ENCODE measurements at regions not wholly inside any gene's neighbourhood (a gene's known extent, or its start where the extent isn't known, plus 50 kb on each side); places are given as distances from the start of the nearest gene placed in this dataset.

- Histone ChIP-seq H3K9me3 (ENCODE audit: control insufficient read depth in 4 of 4, insufficient read depth in 3 of 4, low read length in 3 of 4) (peaks cover 0 to 2% (median 0%) of the 10 kb centered on the region in 4 donors), H3K27me3 (ENCODE audit: control insufficient read depth in 3 of 3, insufficient read depth in 3 of 3, low read length in 2 of 3) (no peaks in the 10 kb centered on the region), H3K9ac (ENCODE audit: insufficient read depth in 1 of 2, low read length in 2 of 2) (no peak overlapping the region), H3K4me3 (no peak overlapping the region), H3K4me1 (ENCODE audit: control insufficient read depth in 5 of 5, insufficient read depth in 5 of 5, low read length in 5 of 5) (no peaks in the 10 kb centered on the region), H3K36me3 (ENCODE audit: control insufficient read depth in 4 of 4, insufficient read depth in 4 of 4, low read length in 4 of 4) (no peaks in the 10 kb centered on the region), H3K27ac (ENCODE audit: low read depth in 1 of 2, low read length in 1 of 2) (no peak overlapping the region)
- WGBS, 2 donors, result 66 to 74% methylated on average over 7 of the region's 7 CpGs
- ATAC-seq (ENCODE audit: insufficient read depth, low FRiP score), result no peak
- no peak for DNase-seq
- no peak for TF ChIP-seq CTCF (IDR thresholded peaks at IDR 0.05; ENCODE audit: control extremely low read depth, extremely low read depth)
These were observed 205.4 kb upstream of the SNX19 start for GRCh38 chr11:131121426-131122333.

GRCh38 chr11:131122448-131122847 is 206.2 kb upstream of the SNX19 start:
- ATAC-seq (ENCODE audit: insufficient read depth, low FRiP score), result no peak
- Histone ChIP-seq H3K9ac (ENCODE audit: insufficient read depth in 1 of 2, low read length in 2 of 2) (no peak overlapping the region), H3K9me3 (ENCODE audit: control insufficient read depth in 4 of 4, insufficient read depth in 3 of 4, low read length in 3 of 4) (peaks cover 0 to 2% (median 0%) of the 10 kb centered on the region in 4 donors), H3K36me3 (ENCODE audit: control insufficient read depth in 4 of 4, insufficient read depth in 4 of 4, low read length in 4 of 4) (no peaks in the 10 kb centered on the region), H3K4me3 (no peak overlapping the region), H3K27ac (ENCODE audit: low read depth in 1 of 2, low read length in 1 of 2) (no peak overlapping the region), H3K27me3 (ENCODE audit: control insufficient read depth in 3 of 3, insufficient read depth in 3 of 3, low read length in 2 of 3) (no peaks in the 10 kb centered on the region), H3K4me1 (ENCODE audit: control insufficient read depth in 5 of 5, insufficient read depth in 5 of 5, low read length in 5 of 5) (no peaks in the 10 kb centered on the region)
- TF ChIP-seq CTCF (IDR thresholded peaks at IDR 0.05; ENCODE audit: control extremely low read depth, extremely low read depth), result no peak
- DNase-seq, result no peak
- 72 to 76% methylated on average over 5 of the region's 5 CpGs for WGBS, 2 donors

DNA sequence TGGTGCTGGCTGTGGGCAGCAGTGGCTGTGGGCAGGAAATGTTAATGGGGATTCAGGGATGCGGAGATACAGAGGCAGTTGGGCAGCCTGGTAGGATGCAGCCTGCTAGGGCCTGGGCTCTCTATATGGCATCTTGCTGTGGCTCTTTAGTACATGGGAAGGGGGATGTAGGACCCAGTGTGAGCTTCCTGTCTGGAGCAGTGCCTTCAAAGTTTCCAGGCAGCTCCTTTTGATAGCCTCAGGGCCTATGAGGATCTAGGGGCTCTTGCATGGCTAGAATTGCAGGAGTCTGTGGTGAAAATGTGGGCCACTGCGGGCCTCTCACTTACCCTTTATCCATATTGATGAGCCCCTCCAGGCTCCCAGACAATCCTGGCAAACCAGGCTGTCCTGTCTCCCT is 213.2 kb upstream of the SNX19 start:
- 84 to 88% methylated on average over 2 of the region's 2 CpGs for WGBS, 2 donors
- no peaks in the 10 kb centered on the region for H3K36me3 ChIP-seq (ENCODE audit: control insufficient read depth in 4 of 4, insufficient read depth in 4 of 4, low read length in 4 of 4)
- no peaks in the 10 kb centered on the region for H3K4me1 ChIP-seq (ENCODE audit: control insufficient read depth in 5 of 5, insufficient read depth in 5 of 5, low read length in 5 of 5)
- H3K9me3 ChIP-seq (ENCODE audit: control insufficient read depth in 4 of 4, insufficient read depth in 3 of 4, low read length in 3 of 4), result peaks cover 0 to 10% (median 3%) of the 10 kb centered on the region in 4 donors
- H3K9ac ChIP-seq (ENCODE audit: insufficient read depth in 1 of 2, low read length in 2 of 2), result no peak overlapping the region
- no peaks in the 10 kb centered on the region for H3K27me3 ChIP-seq (ENCODE audit: control insufficient read depth in 3 of 3, insufficient read depth in 3 of 3, low read length in 2 of 3)
- TF ChIP-seq CTCF (IDR thresholded peaks at IDR 0.05; ENCODE audit: control extremely low read depth, extremely low read depth), result no peak
- no peak overlapping the region for H3K27ac ChIP-seq (ENCODE audit: low read depth in 1 of 2, low read length in 1 of 2)
- ATAC-seq (ENCODE audit: insufficient read depth, low FRiP score), result no peak
- no peak overlapping the region for H3K4me3 ChIP-seq
- DNase-seq, result no peak
